22Rv1 (cell line): ENCODE measurements at regions not wholly inside any gene's neighbourhood (a gene's known extent, or its start where the extent isn't known, plus 50 kb on each side); places are given as distances from the start of the nearest gene placed in this dataset.

Experiments
- H3K27ac ChIP-seq: fragments of 450-650 bp; 2 replicates; pipeline ENCODE4 v1.5.1; 2017
- CTCF ChIP-seq: fragments of 450-650 bp; IDR thresholded peaks from 2 replicates; pipeline ENCODE4 v1.5.1; 2017; ENCODE audit warnings: mild to moderate bottlenecking
- ZFX ChIP-seq: fragments of 450-650 bp; IDR thresholded peaks from 2 replicates; pipeline ENCODE4 v1.6.1; 2017; ENCODE audit warnings: antibody characterized with exemption, borderline replicate concordance

- no peak for TF ChIP-seq ZFX
- no peak for TF ChIP-seq CTCF
- no peak overlapping the region for H3K27ac ChIP-seq
Measured at GRCh38 chr4:53866055-53866454, 198.3 kb downstream of the CHIC2 start.

- no peak overlapping the region for H3K27ac ChIP-seq
- TF ChIP-seq ZFX: no peak
- no peak for TF ChIP-seq CTCF
Measured at GRCh38 chr4:53865054-53865453, 199.4 kb downstream of the CHIC2 start.

GRCh38 chr4:53863736-53864365 is 200.6 kb downstream of the CHIC2 start:
- TF ChIP-seq ZFX: no peak
- no peak for TF ChIP-seq CTCF
- H3K27ac ChIP-seq: no peak overlapping the region

GRCh38 chr4:53863158-53863557 is 201.2 kb downstream of the CHIC2 start:
- no peak overlapping the region for H3K27ac ChIP-seq
- TF ChIP-seq ZFX (no peak), CTCF (no peak)

- TF ChIP-seq ZFX (no peak), CTCF (no peak)
- no peak overlapping the region for H3K27ac ChIP-seq
Measured at GRCh38 chr4:53861856-53862610, 202.4 kb downstream of the CHIC2 start.

- TF ChIP-seq ZFX (no peak), CTCF (no peak)
- no peak overlapping the region for H3K27ac ChIP-seq
Measured at GRCh38 chr4:53859305-53859704, 205.1 kb downstream of the CHIC2 start.

GRCh38 chr4:53858744-53859143 is 205.7 kb downstream of the CHIC2 start:
- no peak overlapping the region for H3K27ac ChIP-seq
- TF ChIP-seq ZFX: no peak
- TF ChIP-seq CTCF: no peak
